ENCODE measurements at regions not wholly inside any gene's neighbourhood (a gene's known extent, or its start where the extent isn't known, plus 50 kb on each side); places are given as distances from the start of the nearest gene placed in this dataset.

DNA sequence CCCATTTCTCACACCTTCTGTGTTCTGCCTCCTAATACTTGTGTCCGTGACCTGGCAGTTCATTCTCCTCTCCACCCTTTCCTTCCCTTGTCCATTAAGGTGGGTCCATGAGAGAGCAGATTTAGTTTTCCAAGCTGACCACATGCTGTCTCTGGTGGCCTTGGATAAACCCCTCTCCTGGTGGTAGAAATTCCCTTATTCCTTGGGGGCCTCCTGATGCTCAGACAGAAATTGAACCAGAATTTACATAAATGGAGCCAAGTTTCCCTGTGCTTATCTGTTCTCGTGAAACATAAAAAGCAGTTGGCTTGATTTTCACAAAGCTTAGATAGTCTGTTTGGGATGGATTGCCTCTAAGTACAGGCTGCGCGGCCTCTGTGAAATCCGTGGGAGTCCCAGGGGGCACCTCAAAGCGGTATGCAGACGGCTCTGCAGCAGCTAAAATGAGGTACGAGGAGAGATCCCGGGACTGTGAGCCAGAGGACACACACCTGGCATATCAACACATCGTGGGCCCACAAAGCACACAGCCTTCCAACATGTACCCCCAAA is 101.0 kb upstream of the NMNAT3 start:
- DNase-seq: no peak

DNA sequence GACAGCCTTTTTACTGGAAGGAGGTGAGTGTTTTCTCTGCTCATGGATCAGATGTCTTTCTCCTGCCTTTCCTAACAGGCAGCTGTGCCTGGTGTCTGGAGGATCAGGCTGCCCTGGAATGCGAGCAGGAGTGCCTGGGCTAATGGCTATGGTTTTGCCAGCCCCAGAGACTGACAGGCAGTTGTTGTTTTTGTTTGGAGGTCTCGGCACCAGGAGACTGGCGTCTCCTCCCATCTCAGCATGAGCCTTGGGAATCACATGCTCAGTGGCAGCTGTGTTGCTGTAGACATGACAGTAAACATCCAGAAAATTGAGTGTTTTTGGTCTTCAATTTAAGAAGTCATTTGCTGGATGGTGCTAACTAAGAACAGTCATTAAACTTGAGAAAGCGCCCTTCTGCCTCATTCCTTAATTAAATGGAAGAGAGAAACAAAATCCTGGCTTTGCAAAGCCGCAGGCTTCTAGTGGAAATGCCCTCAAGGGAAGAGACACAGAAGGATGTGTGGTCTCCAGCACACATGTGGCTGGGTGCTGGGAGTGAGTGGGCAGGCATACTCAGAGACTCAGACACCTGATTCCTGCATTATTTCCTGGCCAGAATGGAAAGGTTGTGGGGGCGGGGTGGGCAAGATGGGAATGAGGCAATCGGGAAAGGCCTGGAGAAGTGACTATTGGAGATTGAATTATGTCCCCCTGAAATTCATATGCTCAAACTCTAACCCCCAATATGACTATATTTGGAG is 97.0 kb upstream of the NMNAT3 start:
- DNase-seq: no peak

DNA sequence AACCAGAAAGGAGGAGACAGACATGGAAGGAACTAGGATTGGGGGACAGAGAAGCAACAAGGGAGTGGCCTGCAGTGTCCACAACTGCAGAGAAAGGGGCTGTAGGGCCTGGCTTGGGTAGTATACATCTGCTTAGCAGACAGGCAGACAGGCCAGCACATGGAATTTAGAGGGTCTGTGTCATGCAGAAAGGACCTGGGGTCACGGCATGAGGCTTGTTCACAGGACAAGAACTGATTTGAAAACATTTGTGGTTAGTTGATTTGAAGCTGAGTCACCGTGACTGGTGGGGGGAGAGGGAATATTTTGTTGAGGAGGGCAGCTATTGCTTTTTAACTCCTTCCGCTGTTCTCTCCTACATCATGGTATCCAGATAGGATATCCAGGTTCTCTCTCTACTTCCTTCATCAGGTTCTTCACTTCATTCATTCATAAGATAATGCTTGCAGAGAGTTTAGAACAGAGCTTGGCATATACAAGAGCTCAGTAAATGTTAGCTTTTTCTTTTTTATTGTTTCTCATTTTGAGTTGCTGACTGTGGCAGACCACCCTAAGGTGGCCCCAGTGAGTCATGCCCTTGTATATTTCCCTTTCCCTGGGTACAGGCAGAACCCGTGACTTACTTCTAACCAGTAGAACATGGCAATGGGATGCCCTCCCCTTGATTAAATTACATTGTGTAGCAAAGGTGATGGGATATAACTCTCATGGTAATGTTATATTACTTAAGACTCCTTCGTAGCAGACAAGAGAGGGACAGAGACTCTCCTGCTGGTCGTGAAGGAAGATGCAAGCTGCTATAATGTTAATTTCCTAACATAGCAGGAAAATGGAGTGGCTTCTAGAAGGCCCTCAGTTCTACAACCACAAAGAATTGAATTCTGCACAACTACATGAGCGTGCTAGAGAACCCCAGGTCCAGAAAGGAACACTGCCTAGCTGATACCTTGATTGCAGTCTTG is 95.0 kb upstream of the NMNAT3 start:
- no peak for DNase-seq

DNA sequence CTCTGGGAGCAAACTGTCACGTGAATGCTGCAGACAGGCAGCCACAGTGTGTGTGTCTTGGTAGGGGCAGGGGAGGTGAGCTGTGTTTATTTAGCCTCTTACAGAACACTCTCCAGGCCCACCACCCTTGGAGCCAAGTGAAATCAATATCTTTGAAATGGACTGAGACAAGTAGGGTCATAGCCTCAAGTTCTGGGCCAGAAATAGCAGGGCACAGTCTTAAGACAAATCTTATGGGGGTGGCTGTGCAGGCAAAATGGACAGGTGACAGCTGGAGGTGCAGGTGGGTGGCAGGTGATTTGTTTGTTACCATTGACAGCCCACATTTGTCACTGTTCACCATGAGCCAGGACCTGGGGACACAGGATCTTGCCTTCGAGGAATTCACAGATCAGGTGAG is 93.6 kb upstream of the NMNAT3 start:
- DNase-seq: no peak

GRCh38 chr3:139770577-139770976 is 92.8 kb upstream of the NMNAT3 start:
- no peak for DNase-seq

GRCh38 chr3:139769796-139770195 is 92.0 kb upstream of the NMNAT3 start:
- DNase-seq: no peak

GRCh38 chr3:139764936-139765335 is 87.2 kb upstream of the NMNAT3 start:
- DNase-seq: no peak

DNA sequence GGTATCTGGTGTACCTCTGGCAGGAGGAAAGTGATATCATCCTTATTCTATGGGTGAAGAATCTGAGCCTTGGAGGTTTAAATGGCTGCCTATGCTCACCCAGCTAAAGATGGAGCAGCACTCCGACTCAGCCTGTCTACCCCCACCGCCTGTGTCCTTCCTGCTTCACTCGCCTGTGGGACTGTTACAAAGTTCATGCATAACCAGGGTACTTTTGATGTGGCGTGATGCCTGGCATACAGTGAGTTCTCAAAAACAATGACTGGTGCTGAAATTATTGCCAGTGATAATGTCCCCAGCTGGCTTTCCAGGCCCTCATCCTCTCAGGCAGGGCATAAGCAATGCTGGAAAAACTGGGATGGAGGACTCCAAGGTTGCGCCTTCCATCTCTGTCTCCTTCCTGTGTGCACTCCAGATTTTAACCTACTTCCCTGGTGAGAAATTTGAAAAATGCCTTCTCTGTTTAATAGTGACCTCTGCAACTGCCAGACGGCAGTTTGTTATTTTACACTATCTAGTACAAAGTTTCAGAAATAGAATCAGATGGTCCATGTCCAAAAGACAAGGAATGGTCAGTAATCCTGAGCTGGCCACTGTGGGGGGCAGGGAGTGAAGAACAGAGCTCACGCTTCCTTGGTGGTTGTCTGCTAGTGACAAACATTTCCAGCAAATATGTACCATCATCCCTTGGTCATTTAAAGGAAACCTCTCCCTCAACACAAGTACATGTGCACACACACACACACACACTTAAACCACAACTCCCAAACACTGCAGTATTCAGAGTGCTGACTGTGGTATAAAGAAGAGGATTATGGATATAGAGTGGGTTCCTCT is 86.5 kb upstream of the NMNAT3 start:
- DNase-seq: no peak

DNA sequence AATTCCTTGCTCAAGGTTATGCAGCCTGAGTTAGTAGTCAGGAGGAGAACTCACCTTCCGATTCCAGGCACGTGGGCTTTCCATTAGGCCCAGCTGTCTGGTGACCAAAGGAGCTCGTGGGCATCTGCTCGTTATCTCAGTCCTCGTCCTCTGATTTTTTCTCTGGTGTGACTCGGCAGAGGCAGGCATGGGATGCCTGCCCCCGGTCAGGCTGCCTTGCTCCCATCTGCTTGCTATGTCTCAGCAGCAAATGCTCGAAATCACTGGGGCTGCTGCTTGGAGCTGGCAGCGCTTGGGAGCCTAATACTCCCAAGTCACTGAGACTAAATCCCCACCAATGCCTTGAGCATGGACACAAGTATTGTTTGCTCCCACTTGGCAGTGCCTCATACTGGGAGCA is 84.5 kb upstream of the NMNAT3 start:
- no peak for DNase-seq

DNA sequence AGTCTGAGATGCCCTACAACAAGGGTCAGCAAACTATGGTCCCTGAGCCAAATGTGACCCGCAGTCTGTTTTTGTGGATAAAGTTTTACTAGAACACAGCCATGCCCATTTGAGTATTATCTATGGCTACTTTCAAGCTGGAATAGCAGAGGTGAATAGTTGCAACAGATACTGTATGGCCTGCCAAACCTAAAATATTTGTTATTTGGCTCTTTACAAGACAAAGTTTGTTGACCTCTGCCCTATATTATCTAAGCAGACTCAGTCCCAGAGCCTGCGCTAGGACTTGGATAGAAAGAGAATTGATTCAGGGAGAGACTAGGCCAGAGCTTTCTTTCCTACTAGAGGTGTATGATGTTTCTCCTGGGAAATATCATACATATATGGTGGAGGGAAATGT is 81.7 kb upstream of the NMNAT3 start:
- DNase-seq: no peak

GRCh38 chr3:139758654-139759291 is 81.0 kb upstream of the NMNAT3 start:
- no peak for DNase-seq

DNA sequence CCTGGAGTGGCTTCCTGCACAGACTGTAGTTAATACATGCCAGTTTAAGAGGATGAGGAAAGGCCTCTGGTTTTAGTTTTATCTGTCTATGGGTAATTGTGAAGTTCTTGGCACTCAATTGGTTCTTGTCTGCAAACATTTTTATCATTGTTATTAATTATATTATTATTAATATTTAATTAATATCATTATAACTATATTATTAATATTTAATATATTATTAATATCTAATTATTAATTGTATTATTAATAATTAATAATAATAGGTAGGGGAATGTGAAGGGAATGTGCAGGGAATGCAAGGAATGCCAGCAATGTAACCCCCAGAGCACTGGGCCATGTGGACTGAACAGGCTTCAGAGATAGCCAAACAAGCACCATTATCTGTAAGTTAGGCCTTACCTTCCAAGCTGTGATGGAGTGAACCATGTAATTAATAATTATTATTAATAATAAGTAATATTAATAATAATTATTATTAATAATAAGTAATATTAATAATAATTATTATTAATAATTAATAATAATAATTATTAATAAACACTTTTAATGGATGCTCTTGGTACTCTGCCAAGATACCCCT is 79.8 kb upstream of the NMNAT3 start:
- no peak for DNase-seq

DNA sequence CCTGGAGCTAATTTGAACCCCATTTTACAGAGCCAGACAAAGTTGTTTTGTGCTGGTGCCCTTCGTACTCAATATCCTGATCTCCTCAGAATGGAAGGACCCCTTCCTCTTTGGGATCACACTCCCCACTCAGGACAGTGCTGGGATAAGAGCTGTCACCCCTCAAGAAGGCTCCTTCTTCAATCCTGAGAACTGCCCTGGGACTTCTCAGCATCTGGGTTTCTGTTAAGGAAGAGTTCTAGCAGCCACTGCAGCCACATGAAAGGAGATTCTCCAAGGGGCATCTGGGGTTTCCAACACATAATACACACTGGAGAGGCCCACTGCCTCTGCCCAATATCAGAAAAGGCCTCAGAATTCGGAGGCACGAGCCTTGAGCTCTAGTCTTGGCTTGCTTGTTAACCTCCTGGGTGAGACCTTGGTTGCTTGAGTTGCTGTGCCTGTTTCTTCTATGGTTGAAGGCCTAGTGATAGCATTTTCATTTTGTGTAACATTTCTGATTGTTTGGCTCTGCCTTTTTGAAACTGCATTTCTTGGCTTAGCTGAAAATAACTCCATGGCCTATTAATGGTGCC is 78.8 kb upstream of the NMNAT3 start:
- no peak for DNase-seq

DNA sequence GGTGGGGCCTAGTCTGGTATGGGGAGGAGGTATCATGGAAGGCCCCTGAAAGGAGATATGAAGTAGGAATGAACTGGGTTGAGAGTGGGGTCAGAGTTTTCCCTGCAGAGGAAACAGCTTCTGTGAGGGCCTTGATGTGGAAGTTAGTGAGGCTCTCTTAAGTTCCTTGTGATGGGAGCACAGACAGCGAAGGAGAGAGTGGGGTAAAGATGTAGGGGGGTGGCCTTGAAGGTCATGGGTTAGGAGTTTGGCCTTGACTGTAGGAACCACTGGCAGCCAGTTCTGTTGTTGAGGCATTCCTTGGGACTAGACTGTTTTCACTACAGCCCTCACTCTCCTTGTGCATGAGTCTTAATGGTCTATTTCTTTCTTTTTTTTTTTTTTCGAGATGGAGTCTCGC is 77.8 kb upstream of the NMNAT3 start:
- no peak for DNase-seq

GRCh38 chr3:139751789-139752188 is 74.0 kb upstream of the NMNAT3 start:
- DNase-seq: no peak

DNA sequence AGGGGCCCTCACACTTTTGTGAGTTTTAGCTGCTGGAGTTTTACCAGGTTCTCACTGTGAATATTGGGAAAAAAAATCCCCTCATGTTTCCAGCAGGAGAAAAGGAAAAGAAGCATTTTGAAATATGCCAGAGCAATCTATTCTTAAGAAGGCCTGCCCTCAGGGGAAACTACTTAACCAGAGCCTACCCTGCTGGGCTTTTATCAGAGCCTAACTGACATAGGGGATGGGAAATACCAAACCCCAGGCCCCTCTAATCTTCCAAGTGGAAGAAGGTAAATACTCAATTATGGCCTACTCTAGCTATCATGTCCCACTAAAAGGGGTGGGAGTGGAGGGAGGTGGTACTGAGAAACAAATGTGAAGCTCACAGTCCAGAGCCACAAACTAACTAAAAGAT is 68.7 kb upstream of the NMNAT3 start:
- DNase-seq: no peak

- DNase-seq: no peak
Measured at GRCh38 chr3:139745831-139746230, 68.1 kb upstream of the NMNAT3 start.

- DNase-seq: no peak
Measured at GRCh38 chr3:139738697-139739096, 60.9 kb upstream of the NMNAT3 start.

DNA sequence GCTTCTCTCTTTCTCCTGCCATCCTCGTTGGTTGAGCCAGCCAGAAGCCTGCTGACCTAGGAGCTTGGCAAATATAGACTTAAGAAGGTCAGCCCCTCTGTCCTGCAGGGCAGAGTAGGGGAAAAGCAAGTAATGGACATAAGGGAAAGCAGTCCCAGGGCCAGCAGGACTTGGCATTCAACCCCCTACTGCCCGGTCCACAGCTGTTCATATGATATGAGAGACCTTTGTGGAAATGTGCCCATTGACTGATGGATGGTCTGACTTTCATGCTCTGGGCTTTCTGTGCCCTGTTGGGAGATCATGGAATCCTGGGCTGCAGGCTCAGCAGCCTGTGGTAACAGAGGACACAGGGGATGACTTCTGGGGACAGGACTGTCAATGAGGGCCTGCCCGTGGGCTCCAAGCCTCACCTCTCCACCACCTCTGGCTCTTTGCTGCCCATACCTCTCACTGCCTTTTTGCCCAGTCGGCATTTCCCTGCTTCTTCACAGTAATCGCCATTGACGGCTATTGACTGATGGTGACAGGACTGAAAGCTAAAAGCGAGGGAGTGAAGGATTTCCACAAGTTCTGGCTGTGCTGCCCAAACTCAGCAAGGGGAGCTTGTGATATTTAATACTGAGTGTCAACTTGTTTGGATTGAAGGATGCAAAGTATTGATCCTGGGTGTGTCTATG is 60.0 kb upstream of the NMNAT3 start:
- no peak for DNase-seq

GRCh38 chr3:139735191-139735590 is 57.4 kb upstream of the NMNAT3 start:
- no peak for DNase-seq

DNA sequence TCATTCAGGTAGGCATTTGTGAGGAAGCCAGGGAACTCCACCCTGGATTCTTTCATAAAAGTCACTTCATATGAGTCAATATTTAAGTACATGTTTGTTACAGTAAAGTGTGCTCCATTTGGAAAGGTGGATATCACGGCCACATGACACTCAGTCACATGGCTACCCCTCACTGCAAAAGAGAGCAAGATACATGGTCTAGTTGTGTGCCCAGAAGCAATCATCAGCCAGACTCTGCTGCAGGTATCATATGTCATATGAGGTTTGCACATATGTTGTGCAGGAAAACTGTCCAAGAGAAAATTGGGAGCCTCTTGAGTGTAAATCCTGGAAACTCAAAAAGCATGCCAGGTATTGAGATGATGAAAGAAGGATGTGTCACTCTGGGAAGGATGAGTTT is 55.0 kb upstream of the NMNAT3 start:
- no peak for DNase-seq

Measured in AML-193 (cell line).